ENCODE measurements at regions not wholly inside any gene's neighbourhood (a gene's known extent, or its start where the extent isn't known, plus 50 kb on each side); places are given as distances from the start of the nearest gene placed in this dataset.

DNA sequence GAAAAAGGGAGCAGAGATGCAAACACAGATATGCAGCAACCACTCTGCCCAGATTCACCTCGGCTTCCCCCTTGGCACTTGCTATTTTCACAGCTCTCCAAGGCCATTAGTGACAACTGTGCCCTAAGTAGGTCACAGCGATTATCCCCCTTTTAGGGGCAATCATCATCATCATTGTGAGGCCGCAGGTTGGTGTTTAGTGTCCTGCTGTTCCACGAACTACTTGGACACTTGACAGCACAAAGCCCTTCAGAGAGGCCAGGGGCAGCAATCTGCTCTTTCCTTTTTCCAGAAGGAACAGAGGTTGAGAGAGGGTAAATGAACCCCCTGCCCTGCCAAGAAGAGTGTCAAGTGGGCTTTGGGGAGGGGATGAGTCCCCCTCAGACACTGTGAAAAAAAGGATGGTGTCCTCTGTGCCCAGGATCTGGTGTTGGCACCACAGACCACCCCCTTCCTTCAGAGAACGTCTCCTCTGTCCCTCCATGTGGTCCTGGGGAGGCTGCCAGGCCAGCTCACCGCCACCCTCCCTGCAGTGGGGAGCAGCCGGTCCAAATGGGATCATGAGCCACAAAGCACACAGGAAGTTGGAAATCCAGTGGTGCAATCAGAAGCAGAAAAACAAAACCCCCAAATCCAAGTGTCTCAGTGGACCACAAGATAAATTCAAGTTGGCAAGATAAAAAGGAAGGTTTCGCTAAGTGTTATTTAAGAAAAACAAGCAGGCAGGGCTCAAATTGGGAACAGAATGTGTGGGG lies 78.4 kb upstream of the MED9 start:
- peak; percentile 60 for DNase-seq

GRCh38 chr17:17398943-17399926 lies 77.6 kb upstream of the MED9 start:
- no peak for DNase-seq

- DNase-seq: no peak
These were observed 76.7 kb upstream of the MED9 start for GRCh38 chr17:17400070-17400469.

DNA sequence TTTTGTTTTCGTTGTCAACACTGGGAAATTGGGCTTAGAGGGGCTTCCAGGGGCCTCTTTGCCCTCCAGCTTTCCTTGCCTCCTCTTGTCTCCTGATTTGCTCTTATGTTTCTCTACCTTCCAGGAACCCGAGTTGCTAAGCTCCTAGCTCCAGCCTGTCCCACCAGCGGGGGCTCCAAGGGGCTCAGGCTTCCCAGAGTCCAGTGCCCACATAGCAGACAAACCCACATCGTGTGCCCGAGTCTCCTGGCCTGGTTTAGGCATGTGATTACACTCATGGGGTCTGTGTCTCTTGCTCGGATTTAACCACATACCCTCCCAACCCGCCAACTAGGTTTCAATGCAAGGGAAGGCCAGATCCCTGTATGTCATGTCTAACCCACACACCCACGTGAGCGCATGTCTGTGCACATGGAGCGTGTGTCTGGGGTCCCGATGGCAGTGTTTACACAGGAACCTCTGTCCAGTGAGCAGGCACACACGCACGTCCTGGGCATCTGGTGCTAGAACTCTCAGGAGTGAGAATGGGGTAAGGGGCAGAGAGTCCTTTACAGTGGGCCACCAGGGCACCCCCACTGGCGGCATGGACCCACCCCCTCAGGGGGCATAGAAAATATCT lies 76.1 kb upstream of the MED9 start:
- no peak for DNase-seq

GRCh38 chr17:17401271-17401781 lies 75.5 kb upstream of the MED9 start:
- no peak for DNase-seq

DNA sequence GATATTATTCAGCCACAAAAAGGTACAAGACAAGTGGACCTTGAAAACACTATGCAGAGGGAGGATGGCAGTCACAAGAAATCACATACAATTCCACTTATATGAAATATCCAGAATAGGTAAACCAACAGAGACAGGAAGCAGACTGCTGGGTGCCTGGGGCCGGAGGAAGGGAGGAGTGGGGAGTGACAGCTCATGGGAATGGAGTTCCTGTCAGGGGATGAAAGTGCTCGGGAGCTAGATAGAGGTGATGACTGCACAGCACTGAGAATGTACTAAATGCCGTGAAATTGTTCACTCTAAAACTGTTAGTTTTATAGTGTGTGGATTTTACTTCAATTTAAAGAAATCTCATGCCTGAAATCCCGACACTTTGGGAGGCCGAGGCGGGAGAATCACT lies 74.2 kb upstream of the MED9 start:
- no peak for DNase-seq

GRCh38 chr17:17403065-17403464 lies 73.7 kb upstream of the MED9 start:
- no peak for DNase-seq

DNA sequence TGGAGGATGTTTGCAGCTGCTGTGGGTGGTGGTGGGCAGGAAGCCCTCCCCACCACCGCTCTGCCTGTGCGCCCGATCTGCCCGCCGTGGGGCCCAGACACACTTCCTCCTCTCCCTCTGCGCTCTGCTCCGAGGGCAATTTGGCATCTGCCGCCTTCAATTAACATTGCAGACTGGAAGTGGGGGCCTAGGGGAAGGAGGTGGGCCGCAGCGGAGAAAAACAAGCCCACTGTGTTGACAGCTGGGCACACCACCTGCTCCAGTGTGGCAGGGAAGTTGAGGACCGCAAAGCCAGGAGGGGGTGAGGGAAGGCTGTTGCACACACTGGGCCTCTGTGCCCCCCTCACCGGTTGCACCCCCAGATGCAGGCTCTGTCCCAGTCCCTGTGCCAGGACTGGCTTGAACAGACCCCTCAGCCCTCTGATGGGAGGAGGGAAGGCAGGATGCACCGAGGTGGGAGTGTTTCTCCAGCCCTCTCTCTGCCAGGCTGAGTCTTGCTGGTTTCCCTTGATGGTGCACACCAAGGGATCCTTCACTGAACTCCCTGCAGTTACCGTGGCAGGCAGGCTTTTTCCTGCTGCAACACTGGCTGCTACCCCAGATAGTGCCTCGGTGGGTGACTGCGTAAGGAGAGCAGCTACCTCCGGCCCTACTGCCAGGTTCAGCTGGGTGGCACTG lies 72.8 kb upstream of the MED9 start:
- peak; percentile 45 for DNase-seq

GRCh38 chr17:17405673-17406072 lies 71.1 kb upstream of the MED9 start:
- no peak for DNase-seq

DNA sequence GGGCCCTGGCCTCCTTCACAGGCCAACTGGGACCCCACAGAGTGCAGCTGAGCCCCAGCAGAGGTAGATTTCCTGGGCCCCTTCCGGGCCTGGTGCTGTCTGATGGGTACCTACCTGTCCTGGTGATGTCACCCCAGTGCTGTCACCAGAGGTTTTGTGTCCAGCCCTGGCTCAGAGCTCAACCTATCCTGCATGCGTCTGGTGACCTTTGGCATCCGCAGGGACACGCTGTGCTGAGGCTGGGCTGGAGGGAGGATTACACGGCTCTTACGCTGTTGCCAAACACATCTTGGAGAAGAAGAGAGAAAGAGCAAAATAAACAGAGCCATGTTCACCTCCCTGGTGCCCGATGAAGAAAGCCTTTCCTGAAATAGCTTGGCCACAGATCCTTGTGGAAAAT lies 70.6 kb upstream of the MED9 start:
- no peak for DNase-seq

DNA sequence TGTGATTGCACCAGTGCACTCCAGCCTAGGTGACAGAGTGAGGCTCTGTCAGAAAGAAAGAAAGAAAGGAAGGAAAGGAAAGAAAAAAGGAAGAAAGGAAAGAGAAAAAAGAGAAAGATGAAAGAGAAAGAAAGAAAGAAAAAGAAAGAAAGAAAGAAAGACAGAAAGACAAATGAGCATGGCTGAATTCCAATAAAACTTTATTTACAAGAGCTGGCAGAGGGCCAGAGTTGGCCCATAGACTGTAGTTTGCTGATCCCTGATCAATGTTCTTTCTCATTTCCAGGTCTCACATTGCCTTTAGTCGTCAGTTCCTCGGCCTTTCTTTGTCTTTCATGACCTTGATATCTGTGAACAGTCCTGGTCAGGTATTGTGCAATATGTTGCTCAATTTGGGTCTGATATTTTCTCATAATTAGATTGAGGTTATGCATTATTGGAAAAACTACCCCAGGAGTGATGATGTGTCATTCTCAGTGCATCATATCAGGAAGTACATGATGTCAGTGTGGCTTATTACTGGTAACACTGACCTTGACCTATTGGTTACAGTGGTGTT lies 68.5 kb upstream of the MED9 start:
- DNase-seq: no peak

- DNase-seq: no peak
These were observed 66.4 kb upstream of the MED9 start for GRCh38 chr17:17410357-17410756.

DNA sequence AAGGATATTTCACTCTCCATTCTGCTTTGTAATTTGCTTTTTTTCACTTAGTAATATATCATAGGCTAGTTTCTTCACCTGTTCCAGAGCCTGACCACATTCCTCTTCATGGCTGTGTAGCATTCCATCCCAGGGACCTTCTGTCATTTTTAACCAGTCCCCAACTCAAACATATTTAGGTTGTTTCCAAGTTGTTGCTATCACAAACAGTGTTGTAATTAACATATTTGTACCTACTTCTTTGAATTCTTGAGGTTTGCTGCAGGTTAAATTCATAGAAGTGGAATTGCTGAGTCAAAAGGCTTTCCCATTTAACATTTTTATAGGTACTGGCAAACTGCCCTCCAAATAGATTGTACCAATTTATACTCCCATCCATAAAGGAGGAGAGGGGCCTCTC lies 65.1 kb upstream of the MED9 start:
- DNase-seq: no peak

- no peak for DNase-seq
These were observed 64.5 kb upstream of the MED9 start for GRCh38 chr17:17412326-17412725.

GRCh38 chr17:17413215-17413792 lies 63.5 kb upstream of the MED9 start:
- no peak for DNase-seq

DNA sequence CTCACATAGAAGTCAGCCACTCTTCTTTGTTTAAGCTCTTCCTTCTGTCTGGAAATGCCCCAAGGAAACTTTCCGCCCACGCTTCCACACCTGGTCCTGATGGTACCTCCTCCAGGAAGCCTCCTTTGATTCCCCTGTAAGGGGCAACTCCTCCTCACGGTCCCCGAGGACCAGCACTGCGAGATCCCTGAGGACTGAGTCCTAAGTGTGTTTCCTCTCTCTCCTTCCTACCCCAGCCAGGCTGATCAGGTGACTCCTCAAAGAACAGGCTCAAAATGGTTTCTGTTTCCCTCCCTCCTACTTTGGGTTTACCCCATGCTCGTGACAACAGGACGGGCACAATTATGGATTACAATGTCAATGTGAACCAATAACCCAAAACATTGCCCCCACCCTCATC lies 63.0 kb upstream of the MED9 start:
- DNase-seq: no peak

DNA sequence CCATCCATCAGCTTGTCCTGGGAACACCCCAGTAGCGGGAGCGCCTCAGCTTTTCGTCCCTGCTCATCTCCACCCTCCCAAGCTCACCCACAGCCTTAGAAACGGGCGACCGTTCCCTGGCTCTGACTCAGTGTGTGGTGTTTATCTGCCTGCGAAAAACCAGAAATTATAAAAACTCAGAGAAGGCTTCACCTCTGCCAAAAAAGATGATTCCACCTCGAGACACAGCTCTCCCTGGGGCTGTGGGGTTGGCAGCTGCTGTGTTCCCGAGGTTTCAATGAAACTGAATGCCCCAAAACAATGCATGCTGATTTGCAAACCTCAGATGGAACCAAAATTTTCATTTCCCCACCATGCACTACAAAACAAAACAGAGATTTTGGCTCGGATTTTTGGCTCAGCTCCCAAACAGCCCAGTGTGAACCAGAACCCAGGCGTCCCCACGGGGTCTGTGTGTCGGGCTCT lies 62.4 kb upstream of the MED9 start:
- no peak for DNase-seq

DNA sequence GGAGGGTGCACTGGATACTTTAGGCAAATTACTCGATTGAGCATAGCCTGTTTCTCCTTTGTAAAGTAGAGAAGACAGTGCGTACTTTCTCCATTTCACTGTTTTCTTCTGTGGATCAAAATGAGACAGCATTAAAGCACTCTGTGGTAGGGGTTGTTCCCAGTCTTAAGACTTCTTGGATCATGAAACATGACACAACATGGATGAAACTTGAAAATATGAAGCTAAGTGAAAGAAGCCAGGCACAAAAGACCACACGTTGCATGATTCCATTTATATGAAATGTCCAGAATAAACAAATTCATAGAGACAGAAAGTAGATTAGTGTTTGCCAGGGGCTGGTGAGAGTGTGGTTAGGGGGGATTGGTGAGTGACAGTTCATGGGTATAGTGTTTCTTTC lies 61.8 kb upstream of the MED9 start:
- DNase-seq: no peak

DNA sequence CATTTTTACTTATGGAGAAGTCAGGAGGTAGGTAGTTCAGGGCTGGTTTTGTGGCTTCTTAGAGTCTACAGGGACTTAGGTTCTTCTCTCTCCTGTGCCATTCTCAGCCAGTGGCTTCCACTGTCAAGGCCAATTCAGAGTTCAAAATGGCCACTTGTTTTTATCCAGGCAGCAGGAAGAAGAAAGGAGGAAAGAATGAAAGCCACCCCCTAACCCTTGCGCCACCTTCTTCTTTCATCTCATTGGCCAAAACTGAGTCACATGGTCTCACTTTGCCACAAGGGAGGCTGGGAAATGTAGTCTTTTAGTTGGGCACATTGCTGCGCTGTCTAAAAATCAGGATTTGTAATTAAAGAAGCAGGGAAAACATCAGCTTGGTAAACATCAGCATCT lies 60.8 kb upstream of the MED9 start:
- DNase-seq: peak; percentile 77

DNA sequence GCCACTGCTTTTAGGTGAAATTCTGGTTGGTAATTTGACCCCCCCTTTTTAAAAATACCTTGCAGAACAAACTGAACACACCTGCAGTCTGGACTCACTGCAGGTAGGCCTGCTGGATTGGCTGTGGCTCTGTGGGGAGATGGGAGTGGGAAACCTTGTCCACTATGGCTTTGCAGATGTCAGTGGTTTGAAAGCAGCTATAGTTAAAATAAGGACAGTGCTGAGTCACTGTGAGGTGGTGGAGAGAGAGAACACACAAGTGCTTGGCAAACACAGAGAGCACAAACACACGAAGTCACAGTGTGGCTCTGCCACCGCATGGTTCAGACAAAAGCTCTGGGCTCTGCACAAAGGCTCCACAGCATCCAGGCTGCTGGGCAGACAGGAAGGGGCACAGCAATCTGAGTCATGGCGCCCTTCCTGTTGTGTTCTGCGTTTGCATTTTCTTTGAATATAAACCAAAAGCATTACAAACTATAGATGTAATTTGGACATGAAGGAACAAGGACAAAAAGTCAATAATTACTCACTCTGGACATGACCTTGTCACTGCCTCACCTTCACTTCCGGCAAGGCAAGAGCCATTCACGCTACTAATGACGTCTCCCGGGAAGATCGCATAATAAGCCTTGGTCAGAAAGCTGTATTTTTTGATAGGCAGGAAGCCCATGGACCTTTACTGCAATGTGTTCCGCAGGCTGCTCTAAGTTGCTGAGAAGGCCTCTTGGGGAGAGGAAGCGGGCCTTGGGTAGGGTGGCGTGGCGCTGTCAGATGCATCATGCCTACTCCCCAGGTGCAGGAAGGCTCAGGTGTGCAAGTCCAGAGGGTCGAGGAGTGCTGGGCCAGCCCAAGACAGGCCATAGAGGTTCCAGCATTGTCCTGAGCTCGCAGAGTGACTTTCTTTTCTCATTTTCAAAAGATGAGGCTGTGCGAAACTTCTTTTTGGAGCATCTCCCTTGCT lies 60.1 kb upstream of the MED9 start:
- peak; percentile 63 for DNase-seq

DNA sequence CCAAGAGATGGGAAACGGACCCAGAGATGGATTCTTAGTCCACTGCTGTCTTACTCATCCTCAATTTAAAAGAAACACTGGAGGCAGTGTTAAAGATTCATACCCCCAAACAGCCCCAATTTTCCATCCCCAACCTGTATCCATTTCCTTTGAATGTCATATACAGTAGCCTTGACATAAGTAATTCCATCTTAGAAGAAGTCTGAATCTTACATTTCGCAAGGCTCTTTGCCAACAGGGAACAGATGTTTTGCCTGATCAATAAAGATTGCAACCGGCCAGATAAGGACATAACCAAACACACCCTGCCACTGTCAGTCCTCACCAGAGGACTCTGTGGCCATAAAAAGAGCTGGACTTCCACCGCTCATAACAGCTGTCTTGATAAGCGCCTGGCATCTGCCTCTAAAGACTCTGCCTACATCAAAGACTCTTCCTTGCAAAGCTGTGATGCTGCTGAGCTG lies 59.0 kb upstream of the MED9 start:
- no peak for DNase-seq
